ENCODE measurements at regions not wholly inside any gene's neighbourhood (a gene's known extent, or its start where the extent isn't known, plus 50 kb on each side); places are given as distances from the start of the nearest gene placed in this dataset.

DNA sequence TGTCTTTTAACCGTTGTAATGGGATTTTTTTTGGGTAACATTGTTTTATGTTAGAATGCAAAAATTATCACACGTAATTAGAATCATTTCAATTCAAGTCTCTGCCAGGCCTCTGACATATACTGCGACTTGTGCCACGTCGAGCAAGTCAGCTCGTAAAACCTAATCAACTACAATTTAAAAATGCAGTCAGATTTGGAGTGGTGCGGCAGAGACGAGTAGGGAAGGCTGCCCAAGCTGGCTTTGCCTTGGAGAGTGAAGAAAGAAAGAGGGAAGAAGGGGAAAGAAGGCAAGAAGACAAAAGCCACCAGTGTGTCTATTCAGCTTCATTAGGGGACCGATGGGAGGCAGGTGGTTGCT, 110.7 kb downstream of the MIAT start:
- no peak for TF ChIP-seq EZH2 (IDR thresholded peaks at IDR 0.05; ENCODE audit: borderline replicate concordance, insufficient read depth, low read depth, low read length, poor library complexity, severe bottlenecking)
- TF ChIP-seq, protein P1, sequence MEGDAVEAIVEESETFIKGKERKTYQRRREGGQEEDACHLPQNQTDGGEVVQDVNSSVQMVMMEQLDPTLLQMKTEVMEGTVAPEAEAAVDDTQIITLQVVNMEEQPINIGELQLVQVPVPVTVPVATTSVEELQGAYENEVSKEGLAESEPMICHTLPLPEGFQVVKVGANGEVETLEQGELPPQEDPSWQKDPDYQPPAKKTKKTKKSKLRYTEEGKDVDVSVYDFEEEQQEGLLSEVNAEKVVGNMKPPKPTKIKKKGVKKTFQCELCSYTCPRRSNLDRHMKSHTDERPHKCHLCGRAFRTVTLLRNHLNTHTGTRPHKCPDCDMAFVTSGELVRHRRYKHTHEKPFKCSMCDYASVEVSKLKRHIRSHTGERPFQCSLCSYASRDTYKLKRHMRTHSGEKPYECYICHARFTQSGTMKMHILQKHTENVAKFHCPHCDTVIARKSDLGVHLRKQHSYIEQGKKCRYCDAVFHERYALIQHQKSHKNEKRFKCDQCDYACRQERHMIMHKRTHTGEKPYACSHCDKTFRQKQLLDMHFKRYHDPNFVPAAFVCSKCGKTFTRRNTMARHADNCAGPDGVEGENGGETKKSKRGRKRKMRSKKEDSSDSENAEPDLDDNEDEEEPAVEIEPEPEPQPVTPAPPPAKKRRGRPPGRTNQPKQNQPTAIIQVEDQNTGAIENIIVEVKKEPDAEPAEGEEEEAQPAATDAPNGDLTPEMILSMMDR (IDR thresholded peaks at IDR 0.05): no peak
